K562 (cell line): ENCODE measurements at regions not wholly inside any gene's neighbourhood (a gene's known extent, or its start where the extent isn't known, plus 50 kb on each side); places are given as distances from the start of the nearest gene placed in this dataset.

Experiments
- ATAC-seq: fragments of 200-7000 bp; cut with Tn5 transposase; 3 replicates; pipeline ENCODE4 v1.9.1; 2020; ENCODE audit warnings: moderate library complexity
- BruUV-seq: library from RNA; stranded (reverse); fragments of 400-500 nt; replicated peaks from 2 replicates; lab custom pipeline; 2021; lab: Mats Ljungman, UMichigan
- CTCF ChIA-PET: fragments of 300-600 bp; formaldehyde crosslinking; extraction: SDS; loops from one replicate; lab custom pipeline; 2021; ENCODE audit warnings: low intra/inter-chr PET ratio; lab: Yijun Ruan, JAX
- POLR2A ChIA-PET: fragments of 300-600, 350-650 bp; sonication (Branson Sonifier 250); formaldehyde crosslinking; extraction: SDS; loops from one replicate; lab custom pipeline; 2021; ENCODE audit warnings: antibody characterized with exemption, inconsistent platforms; lab: Yijun Ruan, JAX
- DNase-seq, 4 experiments: peaks; one replicate each; pipeline versions ENCODE4 v3.0.0 to v3.0.0-alpha.2; 2011 to 2018; ENCODE audit warnings: low spot score in 3 of 4, mixed read lengths in 3 of 4; ENCODE audit errors: extremely low read depth in 1 of 4
- FAIRE-seq: peaks from 2 replicates; lab custom pipeline; 2011; peaks lifted over from hg19 to GRCh38; lab: Jason Lieb, UNC
- H2AFZ ChIP-seq: 2 replicates; pipeline ENCODE4 v1.6.0; 2011; ENCODE audit warnings: low read depth, low read length, control low read depth, inconsistent platforms
- H3K27ac ChIP-seq: fragments of 200-600 bp; 3 replicates; pipeline ENCODE4 v1.8.0; 2011; ENCODE audit warnings: low read depth, mild to moderate bottlenecking, control low read depth, inconsistent platforms, low read length, moderate library complexity, mixed read lengths; ENCODE audit errors: extremely low read depth
- H3K27me3 ChIP-seq, 2 experiments: fragments of 300-600 bp in 1 of 2; 2 replicates in 1 of 2; 3 replicates in 1 of 2; pipeline versions ENCODE4 v1.6.0 to v1.8.0; 2011; ENCODE audit warnings: inconsistent platforms in 2 of 2, low read length in 2 of 2, mild to moderate bottlenecking in 1 of 2, mixed read lengths in 1 of 2, moderate library complexity in 1 of 2; ENCODE audit not compliant: control insufficient read depth in 2 of 2, insufficient read depth in 2 of 2
- H3K36me3 ChIP-seq: fragments of 300-600 bp; 3 replicates; pipeline ENCODE4 v1.8.0; 2011; ENCODE audit warnings: mild to moderate bottlenecking, low read length, inconsistent platforms; ENCODE audit not compliant: control insufficient read depth, insufficient read depth
- H3K4me1 ChIP-seq, 2 experiments: fragments of 200-600 bp in 1 of 2; replicated peaks in 1 of 2; 2 replicates in 1 of 2; 3 replicates in 1 of 2; pipeline versions ENCODE4 v1.5.1 to v1.8.0; 2011; ENCODE audit warnings: inconsistent platforms in 2 of 2, low read length in 2 of 2, mild to moderate bottlenecking in 1 of 2, mixed read lengths in 1 of 2, moderate library complexity in 1 of 2; ENCODE audit not compliant: control insufficient read depth in 2 of 2, insufficient read depth in 2 of 2
- H3K4me2 ChIP-seq: 2 replicates; pipeline ENCODE4 v1.6.1; 2011; ENCODE audit warnings: low read length, control low read depth, inconsistent platforms, mixed read lengths; ENCODE audit not compliant: insufficient read depth
- H3K4me3 ChIP-seq: fragments of 200-600 bp; sonication (generic), shearing (Covaris generic); 2 replicates; pipeline ENCODE4 v1.5.1; 2016; ENCODE audit warnings: control low read depth, inconsistent platforms
- H3K79me2 ChIP-seq: fragments of 200-600 bp; 3 replicates; pipeline ENCODE4 v1.8.0; 2011; ENCODE audit warnings: low read length, inconsistent platforms; ENCODE audit not compliant: control insufficient read depth, insufficient read depth
- H3K9ac ChIP-seq, 2 experiments: 2 replicates each; pipeline versions ENCODE4 v1.6.0 to v1.6.1; 2011; ENCODE audit warnings: low read depth in 2 of 2, low read length in 2 of 2, control low read depth in 1 of 2, inconsistent platforms in 1 of 2, mild to moderate bottlenecking in 1 of 2, mixed read lengths in 1 of 2; ENCODE audit not compliant: insufficient read depth in 1 of 2
- H3K9me1 ChIP-seq: one replicate; pipeline ENCODE4 v1.6.0; 2011; ENCODE audit warnings: inconsistent platforms, mild to moderate bottlenecking, low read length, moderate library complexity; ENCODE audit not compliant: control insufficient read depth, insufficient read depth
- H3K9me3 ChIP-seq: replicated peaks from 2 replicates; pipeline ENCODE4 v1.5.1; 2011; ENCODE audit warnings: low read depth, low read length, inconsistent platforms; ENCODE audit not compliant: control insufficient read depth, insufficient read depth
- H4K20me1 ChIP-seq: replicated peaks from 2 replicates; pipeline ENCODE4 v1.6.1; 2011; ENCODE audit warnings: low read length, inconsistent platforms, mixed read lengths; ENCODE audit not compliant: control insufficient read depth, insufficient read depth
- ARNT ChIP-seq, 2 experiments: fragments of 450-650 bp; IDR thresholded peaks; 2 replicates each; pipeline ENCODE4 v1.6.1; 2016; ENCODE audit warnings: mild to moderate bottlenecking in 1 of 2
- ATF4 ChIP-seq: fragments of 450-650 bp; formaldehyde crosslinking; IDR thresholded peaks from 2 replicates; pipeline ENCODE4 v1.4.0; 2022; ENCODE audit warnings: mild to moderate bottlenecking, moderate library complexity
- C11orf30 ChIP-seq: fragments of 450-650 bp; IDR thresholded peaks from 2 replicates; pipeline ENCODE4 v1.6.1; 2016; ENCODE audit warnings: low read depth, mild to moderate bottlenecking
- COPS2 ChIP-seq: fragments of 450-650 bp; conservative IDR thresholded peaks from 2 replicates; pipeline ENCODE4 v1.6.1; 2016; ENCODE audit warnings: mild to moderate bottlenecking, moderate library complexity
- CTCFL ChIP-seq: IDR thresholded peaks from 2 replicates; pipeline ENCODE4 v1.6.1; 2011; ENCODE audit warnings: borderline replicate concordance, low read depth, mild to moderate bottlenecking, moderate library complexity, low read length; ENCODE audit not compliant: insufficient read depth, poor library complexity, severe bottlenecking
- E2F1 ChIP-seq: sonication (generic); formaldehyde crosslinking; IDR thresholded peaks from 2 replicates; pipeline ENCODE4 v1.8.1; 2023; ENCODE audit warnings: mild to moderate bottlenecking, missing genetic modification reagents, moderate library complexity
- ETV1 ChIP-seq: fragments of 450-650 bp; conservative IDR thresholded peaks from 2 replicates; pipeline ENCODE4 v1.6.1; 2016; ENCODE audit warnings: missing genetic modification characterization, control low read depth, low read depth, missing compliant biosample characterization
- FOXM1 ChIP-seq, 2 experiments: fragments of 450-650 bp in 1 of 2; sonication (generic) in 1 of 2; formaldehyde crosslinking in 1 of 2; IDR thresholded peaks; 2 replicates each; pipeline versions ENCODE4 v1.6.1 to v1.9.0; 2017 to 2022; ENCODE audit warnings: low read depth in 2 of 2, mild to moderate bottlenecking in 2 of 2, missing genetic modification reagents in 1 of 2, moderate library complexity in 1 of 2
- ILK ChIP-seq: fragments of 450-650 bp; IDR thresholded peaks from 2 replicates; pipeline ENCODE4 v1.6.1; 2016; ENCODE audit warnings: missing genetic modification characterization, low read depth, mild to moderate bottlenecking, missing compliant biosample characterization, moderate library complexity, borderline replicate concordance
- PTBP1 ChIP-seq: fragments of 200-400 bp; formaldehyde crosslinking; IDR thresholded peaks from 2 replicates; pipeline ENCODE4 v1.6.1; 2017; ENCODE audit warnings: low read depth, low read length
- TAF7 ChIP-seq: fragments of 450-650 bp; IDR thresholded peaks from 2 replicates; pipeline ENCODE4 v1.6.1; 2016; ENCODE audit warnings: missing genetic modification characterization, missing compliant biosample characterization
- XRCC4 ChIP-seq: IDR thresholded peaks from one replicate; pipeline ENCODE4 v1.6.1; 2011; ENCODE audit not compliant: insufficient read depth, insufficient read length; ENCODE audit errors: extremely low read depth
- ZNF551 ChIP-seq: fragments of 250-450 bp; sonication (Bioruptor Pico); IDR thresholded peaks from 2 replicates; pipeline ENCODE4 v1.5.0; 2021; ENCODE audit warnings: mild to moderate bottlenecking, moderate library complexity
- WGBS: fragments of 100-300 bp; shearing (Covaris generic); methylation state at CpG from one replicate; pipeline ENCODE4 v1.1.6; 2016; ENCODE audit warnings: low coverage, mixed read lengths; ENCODE audit not compliant: insufficient coverage; ENCODE audit errors: missing lambda C conversion rate; 5-methylcytosine and 5-hydroxymethylcytosine counted together
- in situ Hi-C: fragments of 300-500 bp; cut with MboI; formaldehyde crosslinking; loops from 4 replicates; pipeline ENCODE4 v1.15.0; 2018; ENCODE audit warnings: inconsistent platforms, mixed read lengths
- intact Hi-C: fragments of 100-400 bp; cut with micrococcal nuclease; formaldehyde crosslinking; loops from 2 replicates; pipeline ENCODE4 v1.14.2; 2022

- TF ChIP-seq ATF4 (CRISPR knock-in tag) = no peak
- no peak for TF ChIP-seq ZNF551
- TF ChIP-seq XRCC4 = no peak
- no peak for TF ChIP-seq FOXM1 (IDR thresholded peaks at IDR 0.05; ENCODE audit: low read depth)
- no peak for TF ChIP-seq FOXM1 (CRISPR knock-in tag; IDR thresholded peaks at IDR 0.05; ENCODE audit: low read depth)
- no peak for TF ChIP-seq ILK (tag)
- no peak for TF ChIP-seq PTBP1
- TF ChIP-seq TAF7 (tag) = no peak
- TF ChIP-seq ARNT (IDR thresholded peaks at IDR 0.05) = no peak
- TF ChIP-seq COPS2 = no peak
- no peak for TF ChIP-seq E2F1 (CRISPR knock-in tag)
Measured at GRCh38 chr15:62218841-62219240, 53.8 kb upstream of the C2CD4B start (continued).

- in situ Hi-C loops = no loop called here
- no TSS peak for BruUV-seq
- H3K4me3 ChIP-seq = no peak overlapping the region
Measured at GRCh38 chr15:62219799-62220198, 54.7 kb upstream of the C2CD4B start.

More at GRCh38 chr15:62219799-62220198, 54.7 kb upstream of the C2CD4B start:
- H4K20me1 ChIP-seq = no peaks in the 10 kb centered on the region
- no peaks in the 10 kb centered on the region for H3K79me2 ChIP-seq
- H3K36me3 ChIP-seq = no peaks in the 10 kb centered on the region
- no peak overlapping the region for H3K9ac ChIP-seq
- H3K9me1 ChIP-seq = no peaks in the 10 kb centered on the region
- no peak for TF ChIP-seq CTCFL
- TF ChIP-seq ETV1 (tag) = no peak
- TF ChIP-seq C11orf30 = no peak
- H3K27me3 ChIP-seq = peaks cover 3 to 14% of the 10 kb centered on the region in 2 experiments; a peak in 1 of 5 replicates
- H3K4me1 ChIP-seq = peaks cover 0 to 7% of the 10 kb centered on the region in 2 experiments; a peak in 2 of 5 replicates
- no peaks in the 10 kb centered on the region for H3K9me3 ChIP-seq
- ChIA-PET POLR2A (interaction anchor here (0.6 kb wide), 1 partner anchor 450 kb away, joined by 3 read pairs; no protein-coding TSS in a partner anchor), CTCF (no interaction called here)
- H3K4me2 ChIP-seq = no peak overlapping the region
- H2AFZ ChIP-seq = no peak overlapping the region
- 0% methylated on average over 5 of the region's 5 CpGs for WGBS
- intact Hi-C loops = no loop called here
- H3K27ac ChIP-seq = no peak overlapping the region
- DNase-seq (no peak), FAIRE-seq (no peak), ATAC-seq (no peak)
